Inferior parietal cortex (tissue), 1 donor: ENCODE measurements at regions not wholly inside any gene's neighbourhood (a gene's known extent, or its start where the extent isn't known, plus 50 kb on each side); places are given as distances from the start of the nearest gene placed in this dataset.
"Not testable (repeated sequence)": the region's sequence is repeated elsewhere in the genome, so short reads cannot be mapped to it uniquely, and the experiment has no call there.

ENCODE experiments used
- DNase-seq: peaks from one replicate; pipeline ENCODE4 v3.0.0-alpha.2; 2016; ENCODE audit errors: extremely low spot score

DNA sequence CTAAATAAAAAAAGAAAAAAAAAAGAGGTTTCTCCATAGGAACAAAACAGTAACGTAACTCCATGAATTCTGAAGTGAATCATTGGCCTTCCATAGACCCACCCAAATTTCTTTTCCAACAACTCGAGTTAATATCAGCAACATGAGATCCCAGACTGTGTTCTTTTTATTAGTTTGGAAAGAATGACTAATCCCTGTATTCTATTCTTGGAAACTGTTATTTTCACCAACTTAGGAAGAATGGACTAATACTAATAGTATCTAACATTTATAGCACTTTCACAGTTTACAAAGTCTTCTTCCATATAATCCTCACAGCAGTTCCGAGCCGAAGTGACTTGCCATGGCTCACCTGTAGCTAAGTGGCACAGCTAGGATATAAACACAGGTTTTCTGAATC is 72.7 kb upstream of the SLC4A7 start:
- no peak for DNase-seq

DNA sequence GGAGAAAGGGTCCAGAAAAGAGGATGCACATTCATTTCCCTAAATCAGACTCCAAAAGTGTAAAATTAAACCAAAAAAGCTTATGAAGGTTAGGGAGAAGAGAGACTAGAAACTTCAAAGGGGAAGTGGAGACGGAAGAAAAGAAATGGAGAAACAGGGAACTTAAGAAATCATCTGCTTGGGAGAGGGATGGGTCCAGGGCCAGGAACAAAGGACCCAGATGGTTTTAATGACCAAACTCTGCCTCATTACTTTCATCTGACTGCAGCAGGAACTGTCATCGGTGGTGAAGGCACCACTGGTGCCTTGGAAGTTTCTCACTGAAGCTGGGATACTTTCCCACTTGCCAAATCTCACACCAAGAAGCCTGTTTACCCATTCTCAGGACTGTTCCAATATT is 70.5 kb upstream of the SLC4A7 start:
- DNase-seq, result no peak

DNA sequence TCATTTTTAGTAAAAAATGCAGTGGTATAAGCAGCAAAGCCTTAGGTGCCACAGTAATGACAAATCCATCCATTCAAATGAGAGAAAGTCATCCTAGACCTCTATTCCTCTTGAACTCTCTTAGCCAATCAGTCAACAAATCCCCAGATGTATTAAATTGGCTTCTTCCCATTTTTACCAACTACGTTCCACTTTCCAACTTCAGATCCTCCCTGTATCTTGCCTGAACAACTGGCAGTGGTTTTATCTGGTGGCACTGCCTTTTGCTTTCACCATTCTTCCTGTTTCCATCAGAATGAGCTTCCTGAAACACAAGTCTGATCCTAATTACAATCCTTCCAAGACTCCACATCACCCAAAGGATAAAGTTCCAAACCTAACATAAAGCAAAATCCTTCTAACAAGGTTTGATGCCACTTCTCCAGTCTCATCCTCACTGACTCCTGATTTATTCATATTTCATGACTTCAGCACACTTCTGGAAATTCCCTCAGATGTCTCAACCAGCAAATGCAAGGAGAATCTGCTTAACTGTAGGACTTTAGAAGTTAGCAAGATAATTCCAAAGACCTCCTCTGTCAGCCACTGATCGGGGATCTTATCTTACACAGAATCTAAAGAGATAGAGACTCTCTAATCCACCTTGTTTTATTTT is 69.8 kb upstream of the SLC4A7 start:
- no peak for DNase-seq

GRCh38 chr3:27552708-27553107 is 68.5 kb upstream of the SLC4A7 start:
- not testable (repeated sequence) for DNase-seq

- not testable (repeated sequence) for DNase-seq
These were observed 67.2 kb upstream of the SLC4A7 start for GRCh38 chr3:27551413-27551812.

DNA sequence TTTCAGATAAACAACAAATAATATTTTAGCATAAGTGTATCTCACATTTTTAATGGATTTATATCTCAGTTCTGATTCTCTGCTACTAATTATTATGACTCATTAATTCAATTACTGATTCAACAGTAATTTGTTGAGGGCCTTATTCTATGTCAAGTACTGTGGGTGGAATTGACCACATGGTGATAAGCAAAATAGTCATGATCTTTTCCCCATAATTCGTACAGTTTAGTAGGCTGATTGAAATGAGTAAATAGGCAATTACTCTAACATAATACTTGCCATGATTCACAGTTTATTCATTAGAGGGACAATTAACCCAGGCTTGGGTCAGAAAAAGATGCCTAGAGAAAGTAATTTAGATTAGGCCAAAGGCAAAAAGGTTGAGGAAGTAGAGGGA is 60.9 kb upstream of the SLC4A7 start:
- DNase-seq, result no peak

GRCh38 chr3:27544372-27544865 is 60.2 kb upstream of the SLC4A7 start:
- DNase-seq, result no peak

DNA sequence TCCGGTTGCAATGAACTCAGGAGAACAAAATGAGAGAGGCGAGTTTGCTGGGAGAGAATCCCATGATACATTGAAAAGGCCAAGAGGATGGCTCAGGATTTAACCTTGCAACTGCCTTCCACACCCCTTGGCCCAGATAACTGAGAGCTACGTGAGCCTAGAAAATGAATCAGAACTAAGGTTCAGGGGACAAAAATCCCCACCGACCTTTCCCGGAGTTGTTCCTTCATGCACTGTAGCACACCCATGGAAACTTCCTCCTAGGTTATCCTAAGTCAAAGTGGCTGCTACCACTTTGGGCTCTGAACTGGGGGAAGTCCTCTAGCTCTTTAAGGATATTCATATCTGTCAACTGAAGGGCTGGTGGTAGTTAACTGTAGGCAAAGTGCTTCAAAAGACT is 58.3 kb upstream of the SLC4A7 start:
- no peak for DNase-seq

GRCh38 chr3:27540231-27540630 is 56.0 kb upstream of the SLC4A7 start:
- DNase-seq, result no peak

DNA sequence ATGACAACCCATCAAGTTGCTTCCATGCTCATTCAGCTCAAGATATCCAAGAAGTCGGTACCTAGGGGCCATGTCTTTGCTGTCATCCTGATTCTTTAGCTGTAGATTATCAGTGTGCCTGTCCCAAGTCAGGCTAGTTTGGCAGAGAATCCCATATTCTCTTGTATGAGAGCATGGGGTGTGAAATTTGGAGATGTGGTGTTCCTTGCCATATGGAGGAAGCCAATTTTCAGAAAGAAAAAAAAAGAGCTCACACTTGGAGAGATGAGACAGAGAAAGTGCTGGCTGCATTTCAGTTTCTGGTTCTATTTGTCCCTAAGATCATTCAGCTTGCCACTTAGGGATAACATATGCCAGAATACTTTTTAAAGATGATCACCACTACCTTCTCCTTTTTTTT is 52.3 kb upstream of the SLC4A7 start:
- DNase-seq, result peak; percentile 60

DNA sequence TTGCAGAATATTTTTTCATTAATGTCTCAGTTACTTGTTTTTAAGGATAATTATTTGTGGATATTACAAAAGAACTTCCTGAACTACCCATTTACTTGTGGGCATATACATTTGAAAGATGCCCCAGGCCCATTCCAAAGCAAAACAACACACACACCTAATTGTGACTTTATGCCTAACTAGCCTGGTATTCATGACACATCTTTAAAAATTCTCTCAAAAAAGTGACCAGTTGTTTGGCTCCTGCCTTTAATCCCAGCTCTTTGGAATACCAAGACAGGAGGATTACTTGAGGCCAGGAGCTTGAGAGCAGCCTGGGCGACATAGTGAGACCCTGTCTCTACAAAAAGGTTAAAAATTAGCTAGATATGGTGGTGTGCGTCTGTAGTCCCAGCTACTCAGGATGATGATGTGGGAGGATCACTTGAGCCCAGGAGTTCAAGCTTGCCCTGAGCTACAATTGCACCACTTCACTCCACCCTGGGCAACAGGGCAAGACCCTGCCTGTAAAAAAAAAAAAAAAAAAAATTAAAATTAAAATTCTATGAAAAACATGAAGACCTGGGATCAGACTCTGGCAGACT is 51.7 kb upstream of the SLC4A7 start:
- DNase-seq, result no peak

DNA sequence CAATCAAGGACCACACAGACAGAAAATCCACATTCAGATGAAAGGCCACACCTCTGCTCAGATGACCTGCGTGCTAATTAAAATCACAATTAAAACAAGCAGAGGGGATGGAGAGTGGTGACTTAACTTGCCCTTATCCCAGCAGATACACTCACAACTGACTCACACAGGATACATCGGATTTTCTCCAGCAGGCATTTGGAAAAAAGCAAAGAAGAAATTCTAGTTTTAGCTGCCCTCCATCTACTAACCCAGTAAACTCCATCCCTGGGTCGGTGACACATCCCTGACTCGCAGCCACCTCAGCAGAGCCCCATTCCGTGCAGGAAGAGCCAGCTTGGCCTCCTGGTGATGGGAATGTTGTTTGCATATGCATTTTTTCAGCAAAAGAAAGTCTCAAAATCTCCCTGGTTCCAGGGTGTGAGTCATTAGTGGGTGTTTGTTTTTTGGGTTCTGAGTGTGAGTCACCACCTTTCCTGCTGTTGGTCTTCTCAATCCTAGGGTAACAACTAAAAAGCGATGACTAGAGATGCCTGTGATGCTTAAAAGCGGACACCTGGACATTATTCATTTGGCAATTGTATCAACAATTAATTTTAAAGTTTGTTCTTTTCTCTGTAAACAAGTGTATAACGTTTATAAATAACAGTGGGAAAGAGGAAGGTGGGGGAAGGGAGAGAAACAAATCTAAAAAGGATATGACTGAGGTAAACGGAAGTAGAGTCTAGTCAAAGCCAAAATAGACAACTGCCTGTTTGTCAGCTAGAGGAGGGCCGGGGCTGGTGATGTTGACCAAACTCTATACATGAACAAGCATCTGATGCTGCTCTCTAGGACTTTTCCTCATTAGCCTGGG is 49.8 kb upstream of the SLC4A7 start:
- peak; percentile 44 for DNase-seq
